Mucosa of stomach (tissue), 1 donor: ENCODE measurements at regions not wholly inside any gene's neighbourhood (a gene's known extent, or its start where the extent isn't known, plus 50 kb on each side); places are given as distances from the start of the nearest gene placed in this dataset.
"Not testable (repeated sequence)": the region's sequence is repeated elsewhere in the genome, so short reads cannot be mapped to it uniquely, and the experiment has no call there.

Experiments
- H3K27me3 ChIP-seq: one replicate; pipeline ENCODE4 v1.7.0; 2013; ENCODE audit warnings: mild to moderate bottlenecking, low read length; ENCODE audit not compliant: control insufficient read depth, insufficient read depth
- H3K36me3 ChIP-seq: one replicate; pipeline ENCODE4 v1.7.0; 2013; ENCODE audit warnings: low read length; ENCODE audit not compliant: control insufficient read depth, insufficient read depth
- H3K4me1 ChIP-seq: one replicate; pipeline ENCODE4 v1.7.0; 2013; ENCODE audit warnings: mild to moderate bottlenecking, low read length; ENCODE audit not compliant: control insufficient read depth, insufficient read depth
- H3K4me3 ChIP-seq: one replicate; pipeline ENCODE4 v1.7.0; 2013; ENCODE audit warnings: low read length
- H3K9ac ChIP-seq: one replicate; pipeline ENCODE4 v1.7.0; 2013; ENCODE audit warnings: mild to moderate bottlenecking, low read length, moderate library complexity
- H3K9me3 ChIP-seq: one replicate; pipeline ENCODE4 v1.7.0; 2013; ENCODE audit warnings: mild to moderate bottlenecking, low read length, moderate library complexity; ENCODE audit not compliant: control insufficient read depth
- donor health status: Pancreatic carcinoma.

DNA sequence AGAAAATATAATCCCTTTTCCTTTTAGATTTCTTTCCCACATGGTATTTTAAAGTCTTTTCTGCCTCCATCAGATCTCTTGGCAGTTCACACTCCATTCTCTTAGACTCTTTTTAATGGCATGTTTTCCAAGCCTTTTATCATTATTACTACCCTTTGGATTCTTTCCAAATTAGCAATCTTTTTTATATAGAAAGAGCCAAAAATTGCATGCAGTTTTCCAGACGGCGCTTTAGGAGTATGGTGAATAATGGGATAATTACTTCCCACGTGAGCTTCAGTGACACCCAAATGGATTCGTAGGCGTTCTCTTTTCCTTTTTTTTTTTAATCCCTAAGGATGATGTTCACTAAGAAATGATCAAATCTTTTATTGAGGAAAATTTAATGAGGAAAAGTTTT, 354.8 kb upstream of the DNAJC19 start:
- Histone ChIP-seq H3K9me3 (no peaks in the 10 kb centered on the region), H3K4me3 (no peak overlapping the region), H3K36me3 (no peaks in the 10 kb centered on the region), H3K9ac (no peak overlapping the region), H3K27me3 (no peaks in the 10 kb centered on the region), H3K4me1 (no peaks in the 10 kb centered on the region)

DNA sequence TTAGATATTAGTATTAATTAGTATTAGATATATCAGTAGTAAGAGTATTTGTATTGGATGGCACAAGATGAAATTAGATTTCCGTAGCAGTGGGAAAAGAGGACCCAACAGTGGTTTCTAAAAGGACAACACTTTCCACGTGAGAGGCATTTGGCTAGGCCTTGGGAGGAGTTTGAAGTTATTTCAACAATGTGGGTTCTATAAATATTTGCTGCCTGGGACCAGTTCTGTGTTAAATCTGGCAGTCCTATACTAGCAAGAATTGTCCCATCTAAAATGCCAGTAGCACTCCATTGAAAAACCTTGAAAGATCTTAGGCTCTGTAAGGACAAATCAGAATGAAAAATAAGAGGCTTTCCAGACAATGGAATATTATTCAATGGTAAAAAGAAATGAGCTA, 347.1 kb upstream of the DNAJC19 start:
- H3K36me3 ChIP-seq, result no peaks in the 10 kb centered on the region
- no peak overlapping the region for H3K4me3 ChIP-seq
- no peak overlapping the region for H3K9ac ChIP-seq
- H3K27me3 ChIP-seq, result peaks cover 5% of the 10 kb centered on the region
- no peaks in the 10 kb centered on the region for H3K9me3 ChIP-seq
- H3K4me1 ChIP-seq, result no peaks in the 10 kb centered on the region

DNA sequence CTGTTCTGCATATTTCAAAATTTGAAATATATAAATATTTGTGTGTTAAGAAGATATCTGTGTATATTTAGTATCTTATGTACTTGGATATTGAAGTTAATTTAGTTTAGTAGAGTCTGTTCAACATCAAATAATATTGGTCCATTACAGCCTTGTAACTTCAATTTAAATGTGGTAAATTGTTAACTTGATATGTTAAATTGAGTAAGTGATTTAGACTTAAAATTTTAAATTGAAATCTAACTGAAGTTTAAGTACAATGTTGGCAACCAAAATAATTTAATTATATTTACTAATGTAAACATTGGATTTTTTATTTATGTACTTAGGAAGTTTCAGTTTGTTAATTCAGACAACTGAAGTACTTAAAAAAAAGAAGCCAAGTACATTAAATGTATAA, 343.9 kb upstream of the DNAJC19 start:
- no peaks in the 10 kb centered on the region for H3K36me3 ChIP-seq
- peaks cover 31% of the 10 kb centered on the region for H3K27me3 ChIP-seq
- H3K9ac ChIP-seq, result no peak overlapping the region
- no peaks in the 10 kb centered on the region for H3K9me3 ChIP-seq
- no peaks in the 10 kb centered on the region for H3K4me1 ChIP-seq
- H3K4me3 ChIP-seq, result no peak overlapping the region

DNA sequence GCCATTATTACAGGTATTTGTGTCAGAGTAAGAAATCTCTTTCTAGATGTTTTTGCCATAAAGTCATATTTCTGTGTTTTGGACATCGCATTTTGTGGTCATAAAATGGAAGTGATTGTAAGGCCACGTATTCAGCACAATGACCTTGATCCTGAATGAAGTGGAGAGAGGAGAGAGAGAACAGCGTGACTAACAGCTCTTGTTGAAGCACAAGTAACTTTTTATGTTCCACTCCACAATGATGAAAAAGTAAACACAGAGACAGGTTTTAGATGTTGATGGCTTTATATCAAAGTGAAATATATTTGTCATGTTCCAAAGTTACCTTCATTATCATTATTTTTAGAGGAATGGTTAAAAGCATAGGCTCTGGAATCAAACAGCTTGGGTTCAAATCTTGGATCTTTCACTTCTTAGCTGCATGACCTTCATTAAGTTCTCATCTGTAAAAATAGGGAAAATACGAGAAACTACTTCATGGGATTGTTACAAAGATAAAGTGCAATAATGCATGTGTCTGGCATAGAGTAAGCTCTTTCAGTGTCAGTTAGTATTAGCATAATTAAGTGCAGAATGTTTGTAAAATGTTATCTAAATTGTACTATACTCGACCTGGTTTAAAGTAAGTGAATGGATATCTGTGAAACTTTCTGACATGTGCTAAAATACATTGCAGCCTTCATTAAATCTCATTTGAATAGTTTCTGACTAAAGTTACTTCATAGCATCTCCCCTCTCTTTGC, 341.5 kb upstream of the DNAJC19 start:
- no peaks in the 10 kb centered on the region for H3K4me1 ChIP-seq
- no peak overlapping the region for H3K4me3 ChIP-seq
- peaks cover 44% of the 10 kb centered on the region for H3K27me3 ChIP-seq
- H3K9me3 ChIP-seq, result no peaks in the 10 kb centered on the region
- H3K9ac ChIP-seq, result no peak overlapping the region
- no peaks in the 10 kb centered on the region for H3K36me3 ChIP-seq

DNA sequence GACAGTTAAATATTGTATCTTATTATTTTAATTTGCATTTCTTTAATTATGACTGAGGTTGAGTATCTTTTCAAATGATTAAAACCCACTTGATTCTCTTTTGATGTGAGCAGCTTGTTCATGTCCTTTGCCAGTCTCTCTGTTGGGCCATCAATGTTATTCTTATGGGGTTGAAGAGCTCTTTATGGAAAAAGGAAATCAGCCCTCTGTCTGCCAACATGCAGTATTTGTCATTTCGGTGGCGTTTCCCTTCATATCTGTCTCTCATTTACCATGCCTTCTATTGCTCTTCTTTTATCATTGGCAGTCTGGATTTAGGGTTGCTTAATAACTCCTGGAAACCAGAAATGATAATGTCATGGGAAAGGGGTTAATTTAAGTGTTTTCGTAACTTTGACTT, 340.7 kb upstream of the DNAJC19 start:
- Histone ChIP-seq H3K9ac (no peak overlapping the region), H3K4me1 (no peaks in the 10 kb centered on the region), H3K36me3 (no peaks in the 10 kb centered on the region), H3K4me3 (no peak overlapping the region), H3K9me3 (no peaks in the 10 kb centered on the region), H3K27me3 (peaks cover 43% of the 10 kb centered on the region)

DNA sequence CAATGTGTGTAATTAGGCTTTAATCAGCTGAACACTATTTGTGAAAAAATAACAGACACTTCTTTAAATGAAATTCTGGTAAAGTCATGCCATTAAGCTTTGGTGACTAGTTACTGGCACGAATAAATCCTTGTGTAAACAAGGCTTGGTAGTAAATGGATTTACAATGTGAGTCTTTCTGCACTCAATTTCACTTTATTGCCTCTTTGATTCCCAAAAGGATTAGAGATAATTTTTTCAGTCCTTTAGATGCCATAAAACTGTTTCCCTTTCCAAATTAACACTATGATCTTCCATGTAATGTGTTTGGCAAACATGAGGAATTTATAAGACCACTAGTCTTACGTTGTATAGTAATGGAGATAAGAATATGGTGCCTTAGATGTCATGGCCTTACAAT, 339.5 kb upstream of the DNAJC19 start:
- no peaks in the 10 kb centered on the region for H3K9me3 ChIP-seq
- no peaks in the 10 kb centered on the region for H3K36me3 ChIP-seq
- H3K4me1 ChIP-seq, result no peaks in the 10 kb centered on the region
- H3K4me3 ChIP-seq, result no peak overlapping the region
- peaks cover 52% of the 10 kb centered on the region for H3K27me3 ChIP-seq
- H3K9ac ChIP-seq, result no peak overlapping the region

DNA sequence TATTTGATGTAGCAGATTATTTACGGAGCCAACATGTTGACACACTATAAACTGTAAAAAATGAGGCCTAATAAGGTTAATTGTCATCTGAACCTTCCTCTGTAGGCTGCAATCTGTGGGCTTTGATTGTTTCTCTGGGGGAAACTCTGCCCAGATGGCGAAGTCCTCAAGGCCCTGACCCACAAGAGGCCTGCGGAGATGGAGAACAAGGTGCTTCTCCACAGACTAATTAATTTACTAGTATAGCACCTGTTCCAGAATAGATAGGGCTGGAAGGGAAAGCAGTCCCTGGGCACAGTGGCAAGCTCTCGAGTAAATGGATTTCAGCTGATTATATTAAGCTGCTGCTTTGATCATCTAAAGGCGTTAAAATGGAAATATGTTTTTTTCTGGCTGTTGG, 338.8 kb upstream of the DNAJC19 start:
- peaks cover 52% of the 10 kb centered on the region for H3K27me3 ChIP-seq
- no peak overlapping the region for H3K9ac ChIP-seq
- H3K36me3 ChIP-seq, result no peaks in the 10 kb centered on the region
- no peaks in the 10 kb centered on the region for H3K9me3 ChIP-seq
- H3K4me1 ChIP-seq, result no peaks in the 10 kb centered on the region
- no peak overlapping the region for H3K4me3 ChIP-seq

DNA sequence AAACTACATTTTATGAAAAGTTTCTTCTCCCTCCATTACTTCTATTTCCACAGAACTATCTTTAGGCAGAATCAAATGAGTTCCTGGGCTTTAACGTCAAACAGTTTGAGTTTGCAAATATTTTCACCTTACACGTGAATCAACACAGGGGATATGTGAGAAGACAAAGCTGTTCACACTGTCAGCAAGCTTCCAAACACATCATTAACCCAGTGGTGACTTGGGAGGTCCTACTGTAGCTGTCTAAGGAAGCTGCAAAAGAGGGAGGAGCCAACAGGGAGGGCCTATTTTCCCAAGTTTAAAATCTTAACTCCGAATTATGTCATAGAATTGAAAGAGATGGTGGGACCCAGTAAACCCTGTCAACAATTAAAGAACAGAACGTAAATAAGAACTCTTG, 337.8 kb upstream of the DNAJC19 start:
- no peak overlapping the region for H3K9ac ChIP-seq
- H3K36me3 ChIP-seq, result no peaks in the 10 kb centered on the region
- no peaks in the 10 kb centered on the region for H3K9me3 ChIP-seq
- no peak overlapping the region for H3K4me3 ChIP-seq
- no peaks in the 10 kb centered on the region for H3K4me1 ChIP-seq
- peaks cover 52% of the 10 kb centered on the region for H3K27me3 ChIP-seq

DNA sequence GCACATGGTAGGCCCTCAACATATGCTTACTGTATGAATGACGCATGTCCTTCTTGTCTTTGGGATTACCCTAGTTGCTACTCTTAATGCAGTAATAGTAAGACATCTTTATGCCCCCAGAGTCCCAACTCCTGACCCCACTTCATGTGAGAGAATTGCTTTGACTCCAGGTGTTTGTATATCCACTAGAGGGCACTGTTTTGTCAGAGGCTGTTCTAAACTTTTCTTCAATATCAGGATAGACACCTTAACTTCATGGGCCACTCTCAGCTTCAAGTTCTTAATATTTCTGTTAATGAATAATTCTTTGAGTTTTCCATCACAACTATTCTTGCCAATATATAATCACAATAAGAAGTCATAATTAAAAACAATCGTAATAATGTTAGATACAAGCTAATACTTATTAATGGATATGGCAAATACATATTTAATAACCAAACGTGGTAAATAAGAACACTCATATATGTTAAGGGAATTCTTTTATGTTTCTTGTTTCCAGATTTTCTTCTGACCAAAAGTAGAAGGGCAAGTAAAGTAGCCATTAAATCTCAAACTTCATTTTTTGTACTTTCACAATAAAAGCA, 337.2 kb upstream of the DNAJC19 start:
- Histone ChIP-seq H3K27me3 (peaks cover 52% of the 10 kb centered on the region), H3K36me3 (no peaks in the 10 kb centered on the region), H3K9me3 (no peaks in the 10 kb centered on the region), H3K9ac (no peak overlapping the region), H3K4me1 (no peaks in the 10 kb centered on the region), H3K4me3 (no peak overlapping the region)

DNA sequence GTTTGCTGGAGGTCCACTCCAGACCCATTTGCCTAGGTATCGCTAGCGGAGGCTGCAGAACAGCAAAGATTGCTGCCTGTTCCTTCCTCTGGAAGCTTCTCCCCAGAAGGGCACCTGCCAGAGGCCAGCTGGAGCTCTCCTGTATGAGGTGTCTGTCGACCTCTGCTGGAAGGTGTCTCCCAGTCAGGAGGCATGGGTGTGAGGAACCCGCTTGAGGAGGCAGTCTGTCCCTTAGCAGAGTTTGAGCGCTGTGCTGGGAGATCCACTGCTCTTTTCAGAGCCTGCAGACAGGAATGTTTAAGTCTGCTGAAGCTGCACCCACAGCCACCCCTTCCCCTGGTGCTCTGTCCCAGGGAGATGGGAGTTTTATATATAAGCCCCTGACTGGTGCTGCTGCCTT, 335.0 kb upstream of the DNAJC19 start:
- H3K27me3 ChIP-seq, result peaks cover 35% of the 10 kb centered on the region
- not testable (repeated sequence) for H3K4me3 ChIP-seq, H3K4me1 ChIP-seq, H3K9me3 ChIP-seq, H3K9ac ChIP-seq, H3K36me3 ChIP-seq

DNA sequence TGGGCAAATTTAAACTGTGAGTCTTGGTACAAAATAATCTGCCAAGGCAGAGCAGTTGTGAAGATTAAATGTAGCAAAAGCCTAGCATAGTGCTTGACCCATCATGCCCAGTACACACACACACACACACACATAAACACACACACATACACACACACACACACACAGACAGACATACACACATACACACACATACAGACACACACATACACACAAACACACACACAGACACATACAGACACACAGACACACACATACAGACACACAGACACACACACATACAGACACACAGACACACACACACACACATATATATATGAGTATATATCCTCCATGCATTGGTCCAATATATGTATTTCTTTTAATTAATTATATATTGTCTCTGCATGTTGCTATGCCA, 328.8 kb upstream of the DNAJC19 start:
- H3K36me3 ChIP-seq, result no peaks in the 10 kb centered on the region
- H3K4me3 ChIP-seq, result no peak overlapping the region
- H3K9ac ChIP-seq, result no peak overlapping the region
- H3K27me3 ChIP-seq, result peaks cover 2% of the 10 kb centered on the region
- no peaks in the 10 kb centered on the region for H3K9me3 ChIP-seq
- no peaks in the 10 kb centered on the region for H3K4me1 ChIP-seq

DNA sequence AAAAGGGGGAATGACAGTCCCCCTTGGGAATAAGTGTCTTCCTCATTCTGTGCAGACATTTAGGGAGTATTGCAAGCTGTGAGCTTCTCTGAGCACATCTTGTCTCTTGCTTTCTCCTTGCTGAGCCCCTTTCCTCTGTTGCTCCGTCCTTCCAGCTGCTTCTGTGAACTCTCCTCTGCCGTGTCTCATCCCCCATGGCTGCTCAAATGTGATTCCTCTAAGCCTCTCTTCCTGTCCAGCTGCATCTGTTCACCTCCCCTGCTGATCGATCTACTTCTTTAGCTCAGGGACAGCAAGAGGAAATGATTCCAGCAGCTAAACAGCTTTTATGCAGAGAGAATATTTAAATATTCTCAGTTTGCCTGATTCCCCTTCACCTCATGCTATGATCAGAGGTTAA, 328.0 kb upstream of the DNAJC19 start:
- no peaks in the 10 kb centered on the region for H3K9me3 ChIP-seq
- no peak overlapping the region for H3K9ac ChIP-seq
- H3K36me3 ChIP-seq, result no peaks in the 10 kb centered on the region
- no peak overlapping the region for H3K4me3 ChIP-seq
- H3K27me3 ChIP-seq, result peaks cover 7% of the 10 kb centered on the region
- no peaks in the 10 kb centered on the region for H3K4me1 ChIP-seq

DNA sequence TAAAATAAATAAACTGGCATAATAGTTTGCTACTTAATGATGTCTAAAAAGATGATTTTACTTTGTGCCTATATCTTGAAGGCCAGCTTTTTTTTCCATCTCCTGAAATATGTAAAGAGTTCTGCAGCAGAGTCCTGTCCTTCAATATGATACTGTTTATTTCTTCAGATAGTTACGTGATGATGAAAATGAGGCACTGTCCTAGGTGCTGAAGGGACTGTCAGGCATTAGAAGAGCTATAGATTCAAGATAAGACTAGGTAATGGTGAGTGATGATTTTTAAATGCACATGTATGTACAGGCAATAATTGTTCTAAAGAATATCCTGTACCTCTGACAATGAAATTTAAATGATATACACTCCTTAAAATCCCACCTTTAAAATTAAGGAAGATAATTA, 326.9 kb upstream of the DNAJC19 start:
- H3K9ac ChIP-seq, result no peak overlapping the region
- H3K27me3 ChIP-seq, result peaks cover 11% of the 10 kb centered on the region
- H3K4me3 ChIP-seq, result no peak overlapping the region
- no peaks in the 10 kb centered on the region for H3K4me1 ChIP-seq
- H3K9me3 ChIP-seq, result no peaks in the 10 kb centered on the region
- H3K36me3 ChIP-seq, result no peaks in the 10 kb centered on the region
